SK-N-SH (cell line): ENCODE measurements at regions not wholly inside any gene's neighbourhood (a gene's known extent, or its start where the extent isn't known, plus 50 kb on each side); places are given as distances from the start of the nearest gene placed in this dataset.

Source experiments
- ELF1 ChIP-seq: IDR thresholded peaks from 2 replicates; pipeline ENCODE4 v1.4.0; 2012
- RAD21 ChIP-seq: IDR thresholded peaks from 2 replicates; pipeline ENCODE4 v1.6.1; 2012; ENCODE audit warnings: mild to moderate bottlenecking, low read length
- REST ChIP-seq: IDR thresholded peaks from 2 replicates; pipeline ENCODE4 v1.6.1; 2012; ENCODE audit warnings: mild to moderate bottlenecking, low read depth, low read length, moderate library complexity
- SIN3A ChIP-seq: IDR thresholded peaks from 2 replicates; pipeline ENCODE4 v1.6.1; 2012; ENCODE audit warnings: low read depth, mild to moderate bottlenecking, low read length, moderate library complexity, borderline replicate concordance
- YY1 ChIP-seq: IDR thresholded peaks from 2 replicates; pipeline ENCODE4 v1.4.0; 2012; ENCODE audit warnings: low read depth, mild to moderate bottlenecking

- TF ChIP-seq SIN3A (no peak), YY1 (no peak), RAD21 (no peak), ELF1 (no peak), REST (no peak)
Measured at GRCh38 chr21:18138507-18138906, 106.1 kb upstream of the CHODL start.
